Bronchial epithelial cell (primary cell): ENCODE measurements at regions not wholly inside any gene's neighbourhood (a gene's known extent, or its start where the extent isn't known, plus 50 kb on each side); places are given as distances from the start of the nearest gene placed in this dataset.

Experiments used
- DNase-seq: peaks from one replicate; pipeline ENCODE4 v3.0.0-alpha.2; 2010; ENCODE audit warnings: low read depth
- FAIRE-seq: peaks from 2 replicates; lab custom pipeline; 2011; peaks lifted over from hg19 to GRCh38; lab: Jason Lieb, UNC
- H3K27me3 ChIP-seq: 2 replicates; pipeline ENCODE4 v1.5.1; 2011; ENCODE audit warnings: low read length; ENCODE audit not compliant: control insufficient read depth, insufficient read depth
- H3K36me3 ChIP-seq: 2 replicates; pipeline ENCODE4 v1.5.1; 2011; ENCODE audit warnings: low read length; ENCODE audit not compliant: control insufficient read depth, insufficient read depth
- H3K4me3 ChIP-seq: 2 replicates; pipeline ENCODE4 v1.5.1; 2011; ENCODE audit warnings: mild to moderate bottlenecking, low read depth, low read length, control low read depth
- TF ChIP-seq, protein P1 (sequence below): IDR thresholded peaks from 2 replicates; pipeline ENCODE4 v1.5.1; 2011; ENCODE audit warnings: mild to moderate bottlenecking, moderate library complexity, low read length, control low read depth, inconsistent platforms; ENCODE audit not compliant: insufficient read depth, severe bottlenecking

GRCh38 chr13:80408270-80408669 is 67.3 kb upstream of the SPRY2 start:
- no peak for DNase-seq
- Histone ChIP-seq H3K27me3 (no peaks in the 10 kb centered on the region), H3K4me3 (no peak overlapping the region), H3K36me3 (no peaks in the 10 kb centered on the region)
- no peak for FAIRE-seq
- TF ChIP-seq, protein P1, sequence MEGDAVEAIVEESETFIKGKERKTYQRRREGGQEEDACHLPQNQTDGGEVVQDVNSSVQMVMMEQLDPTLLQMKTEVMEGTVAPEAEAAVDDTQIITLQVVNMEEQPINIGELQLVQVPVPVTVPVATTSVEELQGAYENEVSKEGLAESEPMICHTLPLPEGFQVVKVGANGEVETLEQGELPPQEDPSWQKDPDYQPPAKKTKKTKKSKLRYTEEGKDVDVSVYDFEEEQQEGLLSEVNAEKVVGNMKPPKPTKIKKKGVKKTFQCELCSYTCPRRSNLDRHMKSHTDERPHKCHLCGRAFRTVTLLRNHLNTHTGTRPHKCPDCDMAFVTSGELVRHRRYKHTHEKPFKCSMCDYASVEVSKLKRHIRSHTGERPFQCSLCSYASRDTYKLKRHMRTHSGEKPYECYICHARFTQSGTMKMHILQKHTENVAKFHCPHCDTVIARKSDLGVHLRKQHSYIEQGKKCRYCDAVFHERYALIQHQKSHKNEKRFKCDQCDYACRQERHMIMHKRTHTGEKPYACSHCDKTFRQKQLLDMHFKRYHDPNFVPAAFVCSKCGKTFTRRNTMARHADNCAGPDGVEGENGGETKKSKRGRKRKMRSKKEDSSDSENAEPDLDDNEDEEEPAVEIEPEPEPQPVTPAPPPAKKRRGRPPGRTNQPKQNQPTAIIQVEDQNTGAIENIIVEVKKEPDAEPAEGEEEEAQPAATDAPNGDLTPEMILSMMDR = no peak

DNA sequence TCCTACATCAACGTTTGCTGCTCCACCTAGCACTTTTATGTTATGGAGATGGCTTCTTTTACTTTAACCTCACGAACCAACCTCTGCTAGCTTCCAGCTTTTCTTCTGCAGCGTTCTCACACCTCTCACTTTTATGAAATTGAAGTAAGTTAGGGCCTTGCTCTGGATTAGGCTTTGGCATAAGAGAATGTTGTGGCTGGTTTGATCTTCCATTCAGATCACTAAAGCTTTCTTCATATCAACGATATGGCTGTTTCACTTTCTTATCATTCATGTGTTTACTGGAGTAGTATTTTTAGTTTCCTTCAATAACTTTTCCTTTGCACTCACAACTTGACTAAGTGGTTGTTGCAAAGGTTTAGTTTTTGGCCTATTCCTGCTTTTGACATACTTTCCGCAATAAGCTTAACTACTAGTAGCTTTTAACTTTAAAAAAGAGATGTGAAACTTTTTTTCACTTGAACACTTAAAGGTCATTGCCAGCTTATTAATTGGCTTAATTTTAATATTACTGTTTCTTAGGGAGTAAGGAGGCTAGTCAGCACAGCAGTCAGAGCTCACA is 60.0 kb upstream of the SPRY2 start:
- no peaks in the 10 kb centered on the region for H3K36me3 ChIP-seq
- H3K4me3 ChIP-seq = no peak overlapping the region
- H3K27me3 ChIP-seq = no peaks in the 10 kb centered on the region
- TF ChIP-seq, protein P1 = no peak
- FAIRE-seq (no peak), DNase-seq (no peak)

- TF ChIP-seq, protein P1 = no peak
- Histone ChIP-seq H3K36me3 (no peaks in the 10 kb centered on the region), H3K4me3 (no peak overlapping the region), H3K27me3 (no peaks in the 10 kb centered on the region)
- FAIRE-seq (no peak), DNase-seq (no peak)
Measured at GRCh38 chr13:80400164-80400864, 59.4 kb upstream of the SPRY2 start.

GRCh38 chr13:80399340-80400163 is 58.6 kb upstream of the SPRY2 start:
- Histone ChIP-seq H3K4me3 (no peak overlapping the region), H3K27me3 (no peaks in the 10 kb centered on the region), H3K36me3 (no peaks in the 10 kb centered on the region)
- TF ChIP-seq, protein P1 = no peak
- DNase-seq = peak; percentile 89
- FAIRE-seq = peak; percentile 58
